ENCODE measurements at regions not wholly inside any gene's neighbourhood (a gene's known extent, or its start where the extent isn't known, plus 50 kb on each side); places are given as distances from the start of the nearest gene placed in this dataset.

GRCh38 chr4:141884070-141884469 lies 247.7 kb downstream of the IL15 start:
- TF ChIP-seq POLR2A (IDR thresholded peaks at IDR 0.05) (no peak), CTCF (IDR thresholded peaks at IDR 0.05) (no peak)
